ENCODE measurements at regions not wholly inside any gene's neighbourhood (a gene's known extent, or its start where the extent isn't known, plus 50 kb on each side); places are given as distances from the start of the nearest gene placed in this dataset.

GRCh38 chrX:25925946-25926345 lies 212.2 kb upstream of the MAGEB18 start:
- ChIA-PET CTCF (no interaction called here), POLR2A (no interaction called here)
- FAIRE-seq = no peak
- H3K4me2 ChIP-seq = no peak overlapping the region
- H3K9me3 ChIP-seq = no peaks in the 10 kb centered on the region
- no peak for ATAC-seq
- 29% methylated on average over 3 of the region's 3 CpGs for WGBS (ENCODE audit: missing lambda C conversion rate)
- no peak overlapping the region for H3K4me3 ChIP-seq
- no peak for DNase-seq (ENCODE audit: low read depth in 1 of 2, low spot score in 1 of 2)
- no peaks in the 10 kb centered on the region for H3K4me1 ChIP-seq
- TF ChIP-seq SREBF2 (IDR thresholded peaks at IDR 0.05) = no peak
- no peak overlapping the region for H3K27ac ChIP-seq

- Histone ChIP-seq H3K4me2 (no peak overlapping the region), H3K4me3 (no peak overlapping the region), H3K9me3 (no peaks in the 10 kb centered on the region), H3K4me1 (no peaks in the 10 kb centered on the region), H3K27ac (no peak overlapping the region)
- FAIRE-seq = no peak
- 45% methylated on average over 5 of the region's 5 CpGs for WGBS (ENCODE audit: missing lambda C conversion rate)
- DNase-seq (ENCODE audit: low read depth in 1 of 2, low spot score in 1 of 2) = no peak
- POLR2A ChIA-PET = no interaction called here
- no peak for TF ChIP-seq JUNB (IDR thresholded peaks at IDR 0.05)
- no peak for TF ChIP-seq EHMT2 (IDR thresholded peaks at IDR 0.05; ENCODE audit: low read depth)
- no peak for TF ChIP-seq PBX3 (IDR thresholded peaks at IDR 0.05)
- TF ChIP-seq EHF (CRISPR knock-in tag; IDR thresholded peaks at IDR 0.05) = no peak
- TF ChIP-seq HOXB13 (CRISPR knock-in tag; IDR thresholded peaks at IDR 0.05; ENCODE audit: low read depth) = no peak
- no peak for TF ChIP-seq NFE2L2 (conservative IDR thresholded peaks at IDR 0.05; ENCODE audit: low read length)
- no peak for ATAC-seq
- CTCF ChIA-PET = no interaction called here
Measured at GRCh38 chrX:25928316-25928715, 209.8 kb upstream of the MAGEB18 start.

- no peaks in the 10 kb centered on the region for H3K9me3 ChIP-seq
- ChIA-PET POLR2A (no interaction called here), CTCF (no interaction called here)
- H3K4me3 ChIP-seq = no peak overlapping the region
- FAIRE-seq = no peak
- no peaks in the 10 kb centered on the region for H3K4me1 ChIP-seq
- no peak for ATAC-seq
- TF ChIP-seq MYC (IDR thresholded peaks at IDR 0.05; ENCODE audit: borderline replicate concordance, low read length) (no peak), SMC3 (IDR thresholded peaks at IDR 0.05) (no peak), SREBF2 (IDR thresholded peaks at IDR 0.05) (no peak), FOXS1 (CRISPR knock-in tag; IDR thresholded peaks at IDR 0.05) (no peak), REST (IDR thresholded peaks at IDR 0.05) (no peak), FOSB (CRISPR knock-in tag; IDR thresholded peaks at IDR 0.05) (no peak), PBX3 (IDR thresholded peaks at IDR 0.05) (no peak), HMGXB4 (CRISPR knock-in tag; IDR thresholded peaks at IDR 0.05; ENCODE audit: borderline replicate concordance) (no peak), E2F6 (IDR thresholded peaks at IDR 0.05; ENCODE audit: borderline replicate concordance, low read depth) (no peak)
- H3K4me2 ChIP-seq = no peak overlapping the region
- no peak for DNase-seq (ENCODE audit: low read depth in 1 of 2, low spot score in 1 of 2)
- H3K27ac ChIP-seq = no peak overlapping the region
- 2% methylated on average over 2 of the region's 2 CpGs for WGBS (ENCODE audit: missing lambda C conversion rate)
Measured at GRCh38 chrX:25941087-25941486, 197.1 kb upstream of the MAGEB18 start.
